Sigmoid colon (tissue), 6 donors: ENCODE measurements at regions not wholly inside any gene's neighbourhood (a gene's known extent, or its start where the extent isn't known, plus 50 kb on each side); places are given as distances from the start of the nearest gene placed in this dataset.

Experiments used
- DNase-seq: peaks from one replicate; pipeline ENCODE4 v3.0.0-alpha.2; 2019
- H3K27ac ChIP-seq, 4 donors: fragments of 200-600 bp; sonication (generic); one replicate each; pipeline ENCODE4 v1.5.1; 2016 to 2019; ENCODE audit warnings: mild to moderate bottlenecking in 1 of 4
- H3K27me3 ChIP-seq, 3 donors: fragments of 200-600 bp; sonication (generic); one replicate each; pipeline ENCODE4 v1.5.1; 2019; ENCODE audit warnings: mild to moderate bottlenecking in 1 of 3
- H3K36me3 ChIP-seq, 4 donors: fragments of 200-600 bp; sonication (generic); one replicate each; pipeline ENCODE4 v1.5.1; 2016 to 2019
- H3K4me1 ChIP-seq, 4 donors: fragments of 200-600 bp; sonication (generic); one replicate each; pipeline ENCODE4 v1.5.1; 2017 to 2019
- H3K4me3 ChIP-seq, 4 donors: fragments of 200-600 bp; sonication (generic); one replicate each; pipeline ENCODE4 v1.5.1; 2017 to 2019; ENCODE audit warnings: mild to moderate bottlenecking in 2 of 4, moderate library complexity in 1 of 4
- H3K9me3 ChIP-seq, 4 donors: fragments of 200-600 bp in 3 of 4; sonication (generic) in 3 of 4; one replicate each; pipeline versions ENCODE4 v1.5.1 to v1.6.1; 2013 to 2019
- EP300 ChIP-seq, 4 donors: sonication (generic); formaldehyde crosslinking; IDR thresholded peaks; one replicate each; pipeline ENCODE4 v1.6.1; 2017; ENCODE audit warnings: antibody characterized with exemption in 4 of 4
- POLR2A ChIP-seq, 2 donors: fragments of 450-650 bp; IDR thresholded peaks; one replicate each; pipeline ENCODE4 v1.6.1; 2016; ENCODE audit warnings: antibody characterized with exemption in 2 of 2, mild to moderate bottlenecking in 2 of 2, moderate library complexity in 2 of 2
- POLR2AphosphoS5 ChIP-seq, 4 donors: sonication (generic); formaldehyde crosslinking; IDR thresholded peaks; one replicate each; pipeline ENCODE4 v1.6.1; 2017; ENCODE audit warnings: antibody characterized with exemption in 4 of 4
- WGBS, 2 donors: extraction: QIAGEN DNeasy Blood & Tissue Kit; methylation state at CpG; one replicate each; pipeline ENCODE4 v1.1.7; 2013; 5-methylcytosine and 5-hydroxymethylcytosine counted together
- intact Hi-C: fragments of 100-400 bp; cut with DNase I; formaldehyde crosslinking; loops from one replicate; pipeline ENCODE4 v1.15.1; 2023
- TF ChIP-seq, protein P1 (sequence below), 4 experiments: fragments of 450-650 bp in 3 of 4; fragments of 200-600 bp in 1 of 4; IDR thresholded peaks; one replicate each; pipeline ENCODE4 v1.5.1; 2016 to 2019; ENCODE audit warnings: antibody characterized with exemption in 4 of 4, mild to moderate bottlenecking in 3 of 4, moderate library complexity in 2 of 4
- donor health status: healthy with polysubstance abuse.
- donor health status: healthy.

- 92 to 96% methylated on average over 1 of the region's 1 CpG for WGBS, 2 donors
- intact Hi-C loops, result no loop called here
Measured at GRCh38 chr2:191620144-191620543, 57.8 kb upstream of the NABP1 start.

DNA sequence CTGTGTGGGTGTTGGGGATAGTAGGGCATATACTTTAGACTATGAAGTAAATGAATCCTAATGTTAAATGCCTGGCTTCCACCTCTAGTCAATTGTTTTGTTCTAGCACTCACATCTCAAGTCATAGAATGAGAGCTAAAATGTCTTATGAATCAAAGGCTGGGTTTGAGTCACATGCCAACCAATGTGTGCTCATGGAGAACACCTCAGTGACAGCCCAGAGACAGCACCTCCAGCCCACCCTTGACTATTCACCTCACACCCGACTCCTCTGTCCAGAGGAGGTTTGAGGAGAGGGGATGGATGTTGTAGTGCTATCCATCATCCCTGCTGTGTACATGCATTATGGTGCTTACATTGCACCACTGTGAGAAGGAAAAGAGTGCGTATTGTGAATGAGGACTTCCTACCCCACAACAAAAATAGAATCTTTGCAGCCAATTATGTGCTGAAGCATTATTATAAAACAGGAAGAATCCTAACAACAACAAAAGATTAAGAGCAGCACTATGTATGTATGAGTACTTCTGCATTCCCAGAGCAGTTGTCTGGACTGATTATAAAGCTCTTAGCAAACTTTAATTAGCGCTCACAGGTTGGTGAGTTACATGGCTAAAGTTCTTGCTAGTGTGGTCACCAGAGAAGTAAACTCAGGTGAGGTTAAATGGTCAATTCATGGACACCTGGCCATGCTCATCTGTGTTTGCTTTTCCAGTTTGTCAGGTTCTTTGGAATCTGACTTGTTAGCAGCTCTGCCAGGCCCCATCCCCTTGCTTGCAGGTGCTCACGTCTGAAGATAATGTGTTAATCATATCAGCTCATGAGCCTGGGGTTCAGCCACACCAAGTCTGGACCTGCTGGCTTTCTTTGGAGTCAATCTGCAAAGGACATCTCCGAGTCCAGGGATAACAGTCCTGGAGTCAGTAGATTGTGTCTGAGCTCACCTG lies 55.3 kb upstream of the NABP1 start:
- WGBS, 2 donors, result 76 to 85% methylated on average over 5 of the region's 5 CpGs
- DNase-seq, result no peak
- no peaks in the 10 kb centered on the region for H3K27me3 ChIP-seq
- no peaks in the 10 kb centered on the region for H3K9me3 ChIP-seq
- intact Hi-C loops, result no loop called here
- TF ChIP-seq EP300 (IDR thresholded peaks at IDR 0.05) (no peak), POLR2A (IDR thresholded peaks at IDR 0.05) (no peak), POLR2AphosphoS5 (IDR thresholded peaks at IDR 0.05) (no peak)
- TF ChIP-seq, protein P1, sequence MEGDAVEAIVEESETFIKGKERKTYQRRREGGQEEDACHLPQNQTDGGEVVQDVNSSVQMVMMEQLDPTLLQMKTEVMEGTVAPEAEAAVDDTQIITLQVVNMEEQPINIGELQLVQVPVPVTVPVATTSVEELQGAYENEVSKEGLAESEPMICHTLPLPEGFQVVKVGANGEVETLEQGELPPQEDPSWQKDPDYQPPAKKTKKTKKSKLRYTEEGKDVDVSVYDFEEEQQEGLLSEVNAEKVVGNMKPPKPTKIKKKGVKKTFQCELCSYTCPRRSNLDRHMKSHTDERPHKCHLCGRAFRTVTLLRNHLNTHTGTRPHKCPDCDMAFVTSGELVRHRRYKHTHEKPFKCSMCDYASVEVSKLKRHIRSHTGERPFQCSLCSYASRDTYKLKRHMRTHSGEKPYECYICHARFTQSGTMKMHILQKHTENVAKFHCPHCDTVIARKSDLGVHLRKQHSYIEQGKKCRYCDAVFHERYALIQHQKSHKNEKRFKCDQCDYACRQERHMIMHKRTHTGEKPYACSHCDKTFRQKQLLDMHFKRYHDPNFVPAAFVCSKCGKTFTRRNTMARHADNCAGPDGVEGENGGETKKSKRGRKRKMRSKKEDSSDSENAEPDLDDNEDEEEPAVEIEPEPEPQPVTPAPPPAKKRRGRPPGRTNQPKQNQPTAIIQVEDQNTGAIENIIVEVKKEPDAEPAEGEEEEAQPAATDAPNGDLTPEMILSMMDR (IDR thresholded peaks at IDR 0.05), result no peak
- no peak overlapping the region for H3K4me3 ChIP-seq
- no peak overlapping the region for H3K27ac ChIP-seq
- no peaks in the 10 kb centered on the region for H3K36me3 ChIP-seq
- no peaks in the 10 kb centered on the region for H3K4me1 ChIP-seq

More at GRCh38 chr2:191620144-191620543, 57.8 kb upstream of the NABP1 start:
- Histone ChIP-seq H3K27ac (no peak overlapping the region), H3K4me1 (no peaks in the 10 kb centered on the region), H3K36me3 (no peaks in the 10 kb centered on the region), H3K4me3 (no peak overlapping the region), H3K27me3 (no peaks in the 10 kb centered on the region), H3K9me3 (no peaks in the 10 kb centered on the region)
- no peak for DNase-seq
- TF ChIP-seq, protein P1 (IDR thresholded peaks at IDR 0.05), result no peak
- TF ChIP-seq POLR2AphosphoS5 (IDR thresholded peaks at IDR 0.05) (no peak), POLR2A (IDR thresholded peaks at IDR 0.05) (no peak), EP300 (IDR thresholded peaks at IDR 0.05) (no peak)

DNA sequence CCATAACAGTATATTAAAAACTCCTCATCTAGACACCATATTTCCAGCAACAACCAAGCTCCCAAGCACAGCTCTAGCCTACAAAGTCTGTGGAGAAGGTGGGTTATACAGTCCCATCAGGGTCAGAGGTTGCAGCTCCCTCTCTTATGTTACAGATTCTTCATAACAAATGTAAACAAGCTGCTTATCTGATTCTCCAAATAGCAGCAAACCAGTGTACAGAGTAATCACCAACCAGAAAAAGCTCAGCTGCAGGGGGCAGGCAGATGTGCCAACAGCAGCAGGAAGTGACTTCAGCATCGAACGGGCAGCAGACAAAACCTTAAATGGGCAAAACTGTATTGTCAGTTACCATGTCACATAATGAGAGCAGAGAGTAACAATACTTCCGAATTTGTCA lies 52.9 kb upstream of the NABP1 start:
- no peak for DNase-seq
- WGBS, 2 donors, result 65 to 71% methylated on average over 3 of the region's 3 CpGs
- Histone ChIP-seq H3K27me3 (no peaks in the 10 kb centered on the region), H3K36me3 (no peaks in the 10 kb centered on the region), H3K9me3 (no peaks in the 10 kb centered on the region), H3K4me1 (no peaks in the 10 kb centered on the region), H3K27ac (no peak overlapping the region), H3K4me3 (no peak overlapping the region)
- TF ChIP-seq POLR2A (IDR thresholded peaks at IDR 0.05), result no peak
- no peak for TF ChIP-seq EP300 (IDR thresholded peaks at IDR 0.05)
- TF ChIP-seq POLR2AphosphoS5 (IDR thresholded peaks at IDR 0.05), result no peak
- TF ChIP-seq, protein P1 (IDR thresholded peaks at IDR 0.05), result no peak
- intact Hi-C loops, result no loop called here

DNA sequence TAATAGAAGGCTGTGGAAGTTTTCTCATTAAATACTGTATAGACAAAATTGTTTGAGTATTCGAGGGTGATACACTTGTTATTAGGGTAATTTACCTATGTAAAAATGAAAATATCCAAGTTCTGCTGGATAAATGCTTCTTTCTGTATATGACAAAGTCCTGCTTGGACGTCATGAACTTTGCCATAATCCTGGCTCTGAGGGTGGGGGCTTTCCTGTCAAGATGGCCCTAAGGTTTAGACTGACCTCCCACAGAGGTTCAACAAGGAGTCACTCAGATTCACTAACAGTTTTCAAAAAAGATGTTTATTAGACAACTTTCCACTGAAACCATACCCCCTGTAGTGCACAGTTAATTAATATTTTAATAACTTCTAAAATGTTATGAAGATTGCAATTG lies 52.5 kb upstream of the NABP1 start:
- no peaks in the 10 kb centered on the region for H3K9me3 ChIP-seq
- no peaks in the 10 kb centered on the region for H3K27me3 ChIP-seq
- DNase-seq, result no peak
- no peaks in the 10 kb centered on the region for H3K4me1 ChIP-seq
- H3K27ac ChIP-seq, result no peak overlapping the region
- H3K36me3 ChIP-seq, result no peaks in the 10 kb centered on the region
- TF ChIP-seq POLR2A (IDR thresholded peaks at IDR 0.05) (no peak), EP300 (IDR thresholded peaks at IDR 0.05) (no peak), POLR2AphosphoS5 (IDR thresholded peaks at IDR 0.05) (no peak)
- TF ChIP-seq, protein P1 (IDR thresholded peaks at IDR 0.05), result no peak
- intact Hi-C loops, result no loop called here
- 40 to 63% methylated on average over 2 of the region's 2 CpGs for WGBS, 2 donors
- H3K4me3 ChIP-seq, result no peak overlapping the region
